K562 (cell line): ENCODE measurements at regions not wholly inside any gene's neighbourhood (a gene's known extent, or its start where the extent isn't known, plus 50 kb on each side); places are given as distances from the start of the nearest gene placed in this dataset.
A peak's percentile ranks its signal among the peaks of the same experiment; 100 is the strongest.

Experiments used
- ATAC-seq: fragments of 200-7000 bp; cut with Tn5 transposase; 3 replicates; pipeline ENCODE4 v1.9.1; 2020; ENCODE audit warnings: moderate library complexity
- BruUV-seq: library from RNA; stranded (reverse); fragments of 400-500 nt; replicated peaks from 2 replicates; lab custom pipeline; 2021; lab: Mats Ljungman, UMichigan
- CTCF ChIA-PET: fragments of 300-600 bp; formaldehyde crosslinking; extraction: SDS; loops from one replicate; lab custom pipeline; 2021; ENCODE audit warnings: low intra/inter-chr PET ratio; lab: Yijun Ruan, JAX
- POLR2A ChIA-PET: fragments of 300-600, 350-650 bp; sonication (Branson Sonifier 250); formaldehyde crosslinking; extraction: SDS; loops from one replicate; lab custom pipeline; 2021; ENCODE audit warnings: antibody characterized with exemption, inconsistent platforms; lab: Yijun Ruan, JAX
- DNase-seq, 4 experiments: peaks; one replicate each; pipeline versions ENCODE4 v3.0.0 to v3.0.0-alpha.2; 2011 to 2018; ENCODE audit warnings: low spot score in 3 of 4, mixed read lengths in 3 of 4; ENCODE audit errors: extremely low read depth in 1 of 4
- FAIRE-seq: peaks from 2 replicates; lab custom pipeline; 2011; peaks lifted over from hg19 to GRCh38; lab: Jason Lieb, UNC
- H2AFZ ChIP-seq: 2 replicates; pipeline ENCODE4 v1.6.0; 2011; ENCODE audit warnings: low read depth, low read length, control low read depth, inconsistent platforms
- H3K27ac ChIP-seq: fragments of 200-600 bp; 3 replicates; pipeline ENCODE4 v1.8.0; 2011; ENCODE audit warnings: low read depth, mild to moderate bottlenecking, control low read depth, inconsistent platforms, low read length, moderate library complexity, mixed read lengths; ENCODE audit errors: extremely low read depth
- H3K27me3 ChIP-seq, 2 experiments: fragments of 300-600 bp in 1 of 2; 2 replicates in 1 of 2; 3 replicates in 1 of 2; pipeline versions ENCODE4 v1.6.0 to v1.8.0; 2011; ENCODE audit warnings: inconsistent platforms in 2 of 2, low read length in 2 of 2, mild to moderate bottlenecking in 1 of 2, mixed read lengths in 1 of 2, moderate library complexity in 1 of 2; ENCODE audit not compliant: control insufficient read depth in 2 of 2, insufficient read depth in 2 of 2
- H3K36me3 ChIP-seq: fragments of 300-600 bp; 3 replicates; pipeline ENCODE4 v1.8.0; 2011; ENCODE audit warnings: mild to moderate bottlenecking, low read length, inconsistent platforms; ENCODE audit not compliant: control insufficient read depth, insufficient read depth
- H3K4me1 ChIP-seq, 2 experiments: fragments of 200-600 bp in 1 of 2; replicated peaks in 1 of 2; 2 replicates in 1 of 2; 3 replicates in 1 of 2; pipeline versions ENCODE4 v1.5.1 to v1.8.0; 2011; ENCODE audit warnings: inconsistent platforms in 2 of 2, low read length in 2 of 2, mild to moderate bottlenecking in 1 of 2, mixed read lengths in 1 of 2, moderate library complexity in 1 of 2; ENCODE audit not compliant: control insufficient read depth in 2 of 2, insufficient read depth in 2 of 2
- H3K4me2 ChIP-seq: 2 replicates; pipeline ENCODE4 v1.6.1; 2011; ENCODE audit warnings: low read length, control low read depth, inconsistent platforms, mixed read lengths; ENCODE audit not compliant: insufficient read depth
- H3K4me3 ChIP-seq: fragments of 200-600 bp; sonication (generic), shearing (Covaris generic); 2 replicates; pipeline ENCODE4 v1.5.1; 2016; ENCODE audit warnings: control low read depth, inconsistent platforms
- H3K79me2 ChIP-seq: fragments of 200-600 bp; 3 replicates; pipeline ENCODE4 v1.8.0; 2011; ENCODE audit warnings: low read length, inconsistent platforms; ENCODE audit not compliant: control insufficient read depth, insufficient read depth
- H3K9ac ChIP-seq, 2 experiments: 2 replicates each; pipeline versions ENCODE4 v1.6.0 to v1.6.1; 2011; ENCODE audit warnings: low read depth in 2 of 2, low read length in 2 of 2, control low read depth in 1 of 2, inconsistent platforms in 1 of 2, mild to moderate bottlenecking in 1 of 2, mixed read lengths in 1 of 2; ENCODE audit not compliant: insufficient read depth in 1 of 2
- H3K9me1 ChIP-seq: one replicate; pipeline ENCODE4 v1.6.0; 2011; ENCODE audit warnings: inconsistent platforms, mild to moderate bottlenecking, low read length, moderate library complexity; ENCODE audit not compliant: control insufficient read depth, insufficient read depth
- H3K9me3 ChIP-seq: replicated peaks from 2 replicates; pipeline ENCODE4 v1.5.1; 2011; ENCODE audit warnings: low read depth, low read length, inconsistent platforms; ENCODE audit not compliant: control insufficient read depth, insufficient read depth
- H4K20me1 ChIP-seq: replicated peaks from 2 replicates; pipeline ENCODE4 v1.6.1; 2011; ENCODE audit warnings: low read length, inconsistent platforms, mixed read lengths; ENCODE audit not compliant: control insufficient read depth, insufficient read depth
- CREBBP ChIP-seq: IDR thresholded peaks from one replicate; pipeline ENCODE4 v1.6.1; 2012; ENCODE audit warnings: low read depth, mild to moderate bottlenecking, control low read depth, inconsistent platforms, low read length
- LCOR ChIP-seq: sonication (generic); formaldehyde crosslinking; IDR thresholded peaks from 2 replicates; pipeline ENCODE4 v1.8.0; 2022; ENCODE audit warnings: mild to moderate bottlenecking, missing genetic modification reagents
- NCOA4 ChIP-seq: fragments of 450-650 bp; IDR thresholded peaks from 2 replicates; pipeline ENCODE4 v1.6.1; 2018; ENCODE audit warnings: mild to moderate bottlenecking; ENCODE audit not compliant: partially characterized antibody
- NFE2L1 ChIP-seq: fragments of 450-650 bp; IDR thresholded peaks from 2 replicates; pipeline ENCODE4 v1.6.1; 2016; ENCODE audit warnings: missing genetic modification characterization, low read depth, mild to moderate bottlenecking, missing compliant biosample characterization, moderate library complexity, borderline replicate concordance
- PHB ChIP-seq: fragments of 250-450 bp; sonication (Bioruptor Pico); IDR thresholded peaks from 2 replicates; pipeline ENCODE4 v1.5.0; 2021
- PHTF2 ChIP-seq: fragments of 250-450 bp; sonication (Bioruptor Pico); IDR thresholded peaks from 2 replicates; pipeline ENCODE4 v1.5.0; 2021; ENCODE audit warnings: mild to moderate bottlenecking
- POLR2AphosphoS5 ChIP-seq: IDR thresholded peaks from 2 replicates; pipeline ENCODE4 v1.6.1; 2011; ENCODE audit warnings: mild to moderate bottlenecking, low read depth, low read length, moderate library complexity; ENCODE audit not compliant: control insufficient read depth, insufficient read depth
- PRPF4 ChIP-seq: fragments of 200-400 bp; formaldehyde crosslinking; IDR thresholded peaks from one replicate; pipeline ENCODE4 v1.6.1; 2017; ENCODE audit warnings: low read length, low read depth, mild to moderate bottlenecking; ENCODE audit not compliant: insufficient read depth, poor library complexity, severe bottlenecking
- ZBTB7A ChIP-seq: IDR thresholded peaks from 2 replicates; pipeline ENCODE4 v1.6.1; 2011; ENCODE audit warnings: low read depth, mild to moderate bottlenecking, low read length, moderate library complexity, borderline replicate concordance; ENCODE audit not compliant: control insufficient read depth
- ZNF212 ChIP-seq: fragments of 450-650 bp; formaldehyde crosslinking; IDR thresholded peaks from 2 replicates; pipeline ENCODE4 v1.4.0; 2020; ENCODE audit warnings: mild to moderate bottlenecking
- WGBS: fragments of 100-300 bp; shearing (Covaris generic); methylation state at CpG from one replicate; pipeline ENCODE4 v1.1.6; 2016; ENCODE audit warnings: low coverage, mixed read lengths; ENCODE audit not compliant: insufficient coverage; ENCODE audit errors: missing lambda C conversion rate; 5-methylcytosine and 5-hydroxymethylcytosine counted together
- in situ Hi-C: fragments of 300-500 bp; cut with MboI; formaldehyde crosslinking; loops from 4 replicates; pipeline ENCODE4 v1.15.0; 2018; ENCODE audit warnings: inconsistent platforms, mixed read lengths
- intact Hi-C: fragments of 100-400 bp; cut with micrococcal nuclease; formaldehyde crosslinking; loops from 2 replicates; pipeline ENCODE4 v1.14.2; 2022
- TF ChIP-seq, protein P1 (sequence below): fragments of 250-450 bp; sonication (Bioruptor Pico); IDR thresholded peaks from 2 replicates; pipeline ENCODE4 v1.5.0; 2021
- TF ChIP-seq, protein P2 (sequence below): fragments of 450-650 bp; IDR thresholded peaks from 2 replicates; pipeline ENCODE4 v1.6.1; 2016; ENCODE audit warnings: antibody characterized with exemption
- TF ChIP-seq, protein P3 (sequence below): IDR thresholded peaks from 2 replicates; pipeline ENCODE4 v1.6.1; 2014; ENCODE audit warnings: antibody characterized with exemption
- TF ChIP-seq, protein P4 (sequence below): fragments of 450-650 bp; formaldehyde crosslinking; IDR thresholded peaks from 2 replicates; pipeline ENCODE4 v1.4.0; 2022; ENCODE audit warnings: missing genetic modification characterization

DNA sequence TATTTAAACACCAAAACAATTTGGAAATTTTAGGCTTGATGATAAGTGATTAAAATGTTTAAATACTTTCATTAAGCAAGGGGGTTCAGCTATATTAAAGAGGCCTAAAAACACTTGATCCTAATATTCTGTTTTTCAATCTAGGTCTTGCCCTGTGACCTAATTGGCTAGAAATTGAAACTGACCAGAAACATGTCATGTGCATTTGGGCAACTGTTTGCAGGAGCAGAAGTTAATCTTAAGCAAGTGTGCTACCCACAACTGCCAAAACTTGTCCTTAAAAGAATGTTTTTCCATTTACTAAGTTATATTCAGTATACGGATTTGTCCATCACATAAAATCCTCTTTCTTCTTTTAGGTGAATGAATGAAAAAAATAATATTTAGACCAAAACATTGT lies 167.3 kb downstream of the PPP1R3A start:
- intact Hi-C loops: no loop called here
- no TSS peak for BruUV-seq
- ChIA-PET CTCF (no interaction called here), POLR2A (no interaction called here)
- FAIRE-seq (peak; percentile 70), DNase-seq (no peak), ATAC-seq (no peak)
- in situ Hi-C loops: no loop called here
- Histone ChIP-seq H3K9me3 (no peaks in the 10 kb centered on the region), H3K79me2 (no peaks in the 10 kb centered on the region), H3K27ac (no peak overlapping the region), H3K9me1 (no peaks in the 10 kb centered on the region), H4K20me1 (no peaks in the 10 kb centered on the region), H3K36me3 (no peaks in the 10 kb centered on the region), H3K4me3 (no peak overlapping the region), H2AFZ (no peak overlapping the region), H3K4me2 (no peak overlapping the region), H3K4me1 (no peaks in the 10 kb centered on the region), H3K27me3 (no peaks in the 10 kb centered on the region), H3K9ac (no peak overlapping the region)
- 0% methylated on average over 1 of the region's 1 CpG for WGBS
- TF ChIP-seq ZNF212 (no peak), PHB (CRISPR knock-in tag) (no peak), POLR2AphosphoS5 (no peak), PHTF2 (no peak), PRPF4 (no peak), CREBBP (no peak), ZBTB7A (no peak), NFE2L1 (tag) (no peak), LCOR (CRISPR knock-in tag) (no peak), NCOA4 (no peak)
- TF ChIP-seq, protein P1, sequence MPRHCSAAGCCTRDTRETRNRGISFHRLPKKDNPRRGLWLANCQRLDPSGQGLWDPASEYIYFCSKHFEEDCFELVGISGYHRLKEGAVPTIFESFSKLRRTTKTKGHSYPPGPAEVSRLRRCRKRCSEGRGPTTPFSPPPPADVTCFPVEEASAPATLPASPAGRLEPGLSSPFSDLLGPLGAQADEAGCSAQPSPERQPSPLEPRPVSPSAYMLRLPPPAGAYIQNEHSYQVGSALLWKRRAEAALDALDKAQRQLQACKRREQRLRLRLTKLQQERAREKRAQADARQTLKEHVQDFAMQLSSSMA: no peak
- TF ChIP-seq, protein P2, sequence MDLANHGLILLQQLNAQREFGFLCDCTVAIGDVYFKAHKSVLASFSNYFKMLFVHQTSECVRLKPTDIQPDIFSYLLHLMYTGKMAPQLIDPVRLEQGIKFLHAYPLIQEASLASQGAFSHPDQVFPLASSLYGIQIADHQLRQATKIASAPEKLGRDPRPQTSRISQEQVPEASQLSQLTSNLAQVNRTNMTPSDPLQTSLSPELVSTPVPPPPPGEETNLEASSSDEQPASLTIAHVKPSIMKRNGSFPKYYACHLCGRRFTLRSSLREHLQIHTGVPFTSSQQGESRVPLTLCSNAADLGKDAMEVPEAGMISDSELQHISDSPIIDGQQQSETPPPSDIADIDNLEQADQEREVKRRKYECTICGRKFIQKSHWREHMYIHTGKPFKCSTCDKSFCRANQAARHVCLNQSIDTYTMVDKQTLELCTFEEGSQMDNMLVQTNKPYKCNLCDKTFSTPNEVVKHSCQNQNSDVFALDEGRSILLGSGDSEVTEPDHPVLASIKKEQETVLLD: no peak
- TF ChIP-seq, protein P3, sequence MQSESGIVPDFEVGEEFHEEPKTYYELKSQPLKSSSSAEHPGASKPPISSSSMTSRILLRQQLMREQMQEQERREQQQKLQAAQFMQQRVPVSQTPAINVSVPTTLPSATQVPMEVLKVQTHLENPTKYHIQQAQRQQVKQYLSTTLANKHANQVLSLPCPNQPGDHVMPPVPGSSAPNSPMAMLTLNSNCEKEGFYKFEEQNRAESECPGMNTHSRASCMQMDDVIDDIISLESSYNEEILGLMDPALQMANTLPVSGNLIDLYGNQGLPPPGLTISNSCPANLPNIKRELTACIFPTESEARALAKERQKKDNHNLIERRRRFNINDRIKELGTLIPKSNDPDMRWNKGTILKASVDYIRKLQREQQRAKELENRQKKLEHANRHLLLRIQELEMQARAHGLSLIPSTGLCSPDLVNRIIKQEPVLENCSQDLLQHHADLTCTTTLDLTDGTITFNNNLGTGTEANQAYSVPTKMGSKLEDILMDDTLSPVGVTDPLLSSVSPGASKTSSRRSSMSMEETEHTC: no peak
- TF ChIP-seq, protein P4, sequence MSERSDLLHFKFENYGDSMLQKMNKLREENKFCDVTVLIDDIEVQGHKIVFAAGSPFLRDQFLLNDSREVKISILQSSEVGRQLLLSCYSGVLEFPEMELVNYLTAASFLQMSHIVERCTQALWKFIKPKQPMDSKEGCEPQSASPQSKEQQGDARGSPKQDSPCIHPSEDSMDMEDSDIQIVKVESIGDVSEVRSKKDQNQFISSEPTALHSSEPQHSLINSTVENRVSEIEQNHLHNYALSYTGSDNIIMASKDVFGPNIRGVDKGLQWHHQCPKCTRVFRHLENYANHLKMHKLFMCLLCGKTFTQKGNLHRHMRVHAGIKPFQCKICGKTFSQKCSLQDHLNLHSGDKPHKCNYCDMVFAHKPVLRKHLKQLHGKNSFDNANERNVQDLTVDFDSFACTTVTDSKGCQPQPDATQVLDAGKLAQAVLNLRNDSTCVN (CRISPR knock-in tag): no peak
